AG04450 (cell line): ENCODE measurements at regions not wholly inside any gene's neighbourhood (a gene's known extent, or its start where the extent isn't known, plus 50 kb on each side); places are given as distances from the start of the nearest gene placed in this dataset.

Experiments used
- CTCF ChIA-PET: fragments of 300-600, 350-600 bp; formaldehyde crosslinking; extraction: SDS; loops from one replicate; lab custom pipeline; 2022; ENCODE audit warnings: antibody characterized with exemption, inconsistent platforms; lab: Charles Lee
- POLR2A ChIA-PET: fragments of 350-600 bp; formaldehyde crosslinking; extraction: SDS; loops from one replicate; lab custom pipeline; 2021; ENCODE audit warnings: antibody characterized with exemption, inconsistent platforms; lab: Yijun Ruan, JAX
- DNase-seq: peaks from one replicate; pipeline ENCODE4 v3.0.0-alpha.2; 2011; ENCODE audit warnings: low read depth, low spot score
- H3K27ac ChIP-seq: one replicate; pipeline ENCODE4 v1.5.1; 2012; ENCODE audit warnings: low read depth, low read length, control low read depth
- H3K27me3 ChIP-seq: one replicate; pipeline ENCODE4 v1.6.0; 2012; ENCODE audit warnings: low read length; ENCODE audit not compliant: control insufficient read depth, insufficient read depth
- H3K4me3 ChIP-seq: 2 replicates; pipeline ENCODE4 v1.5.1; 2011; ENCODE audit warnings: mild to moderate bottlenecking, low read depth, low read length, control low read depth
- H3K9me3 ChIP-seq: 2 replicates; pipeline ENCODE4 v1.5.1; 2012; ENCODE audit warnings: low read length; ENCODE audit not compliant: control insufficient read depth, insufficient read depth
- TF ChIP-seq, protein P1 (sequence below): IDR thresholded peaks from 2 replicates; pipeline ENCODE4 v1.5.1; 2011; ENCODE audit warnings: low read depth, low read length, control low read depth, inconsistent platforms

DNA sequence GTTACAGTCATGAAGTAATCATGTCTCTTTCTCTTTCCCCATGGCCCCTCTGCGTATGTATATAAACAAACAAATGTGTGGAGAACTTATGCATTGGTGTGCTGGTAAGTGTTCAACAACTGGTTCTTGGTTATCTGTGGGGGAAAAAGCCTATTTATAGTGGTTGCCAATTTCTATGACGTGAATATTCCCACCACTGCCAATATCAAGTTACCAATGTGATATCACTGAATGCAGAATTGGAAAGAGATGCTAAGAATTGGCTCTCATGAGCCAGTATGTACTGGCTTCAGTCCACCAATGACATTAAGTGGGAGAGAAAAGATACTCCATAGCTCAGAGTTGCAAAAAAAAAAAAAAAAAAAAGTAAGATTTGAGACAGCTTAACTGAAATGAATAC, 399.7 kb downstream of the REEP3 start:
- H3K4me3 ChIP-seq: no peak overlapping the region
- H3K27me3 ChIP-seq: no peaks in the 10 kb centered on the region
- TF ChIP-seq, protein P1, sequence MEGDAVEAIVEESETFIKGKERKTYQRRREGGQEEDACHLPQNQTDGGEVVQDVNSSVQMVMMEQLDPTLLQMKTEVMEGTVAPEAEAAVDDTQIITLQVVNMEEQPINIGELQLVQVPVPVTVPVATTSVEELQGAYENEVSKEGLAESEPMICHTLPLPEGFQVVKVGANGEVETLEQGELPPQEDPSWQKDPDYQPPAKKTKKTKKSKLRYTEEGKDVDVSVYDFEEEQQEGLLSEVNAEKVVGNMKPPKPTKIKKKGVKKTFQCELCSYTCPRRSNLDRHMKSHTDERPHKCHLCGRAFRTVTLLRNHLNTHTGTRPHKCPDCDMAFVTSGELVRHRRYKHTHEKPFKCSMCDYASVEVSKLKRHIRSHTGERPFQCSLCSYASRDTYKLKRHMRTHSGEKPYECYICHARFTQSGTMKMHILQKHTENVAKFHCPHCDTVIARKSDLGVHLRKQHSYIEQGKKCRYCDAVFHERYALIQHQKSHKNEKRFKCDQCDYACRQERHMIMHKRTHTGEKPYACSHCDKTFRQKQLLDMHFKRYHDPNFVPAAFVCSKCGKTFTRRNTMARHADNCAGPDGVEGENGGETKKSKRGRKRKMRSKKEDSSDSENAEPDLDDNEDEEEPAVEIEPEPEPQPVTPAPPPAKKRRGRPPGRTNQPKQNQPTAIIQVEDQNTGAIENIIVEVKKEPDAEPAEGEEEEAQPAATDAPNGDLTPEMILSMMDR: no peak
- H3K27ac ChIP-seq: no peak overlapping the region
- ChIA-PET CTCF (interaction anchor here (0.6 kb wide), 1 partner anchor 34 kb away, joined by 5 read pairs; no protein-coding TSS in a partner anchor), POLR2A (no interaction called here)
- H3K9me3 ChIP-seq: no peaks in the 10 kb centered on the region
- no peak for DNase-seq

DNA sequence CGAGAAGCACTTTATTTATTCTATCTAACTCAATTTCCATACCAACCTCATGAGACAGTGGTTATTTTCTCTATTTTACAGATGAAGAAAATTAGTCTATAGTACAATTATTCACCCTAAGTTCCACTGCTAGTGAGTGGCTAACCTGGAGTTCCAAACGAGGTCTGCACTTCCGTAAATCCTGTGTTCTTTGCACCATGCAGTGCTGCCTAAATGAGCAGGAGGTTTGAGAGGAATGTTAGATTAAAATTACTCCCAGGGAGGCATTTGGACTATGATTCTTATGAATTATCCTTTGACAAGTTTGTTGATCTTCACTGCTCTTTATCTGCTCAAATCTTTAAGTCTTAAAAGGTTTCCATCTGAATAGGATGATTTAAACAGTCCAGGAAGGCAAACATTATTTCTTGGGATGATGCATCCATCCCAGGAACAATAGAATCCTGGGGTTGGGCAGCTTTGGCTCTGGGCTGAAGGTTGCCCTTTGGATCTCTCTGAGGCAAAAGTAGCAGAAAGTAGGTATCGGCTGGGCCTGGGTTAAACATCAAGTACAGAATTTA, 400.8 kb downstream of the REEP3 start:
- POLR2A ChIA-PET: no interaction called here
- no peak overlapping the region for H3K27ac ChIP-seq
- CTCF ChIA-PET: no interaction called here

DNA sequence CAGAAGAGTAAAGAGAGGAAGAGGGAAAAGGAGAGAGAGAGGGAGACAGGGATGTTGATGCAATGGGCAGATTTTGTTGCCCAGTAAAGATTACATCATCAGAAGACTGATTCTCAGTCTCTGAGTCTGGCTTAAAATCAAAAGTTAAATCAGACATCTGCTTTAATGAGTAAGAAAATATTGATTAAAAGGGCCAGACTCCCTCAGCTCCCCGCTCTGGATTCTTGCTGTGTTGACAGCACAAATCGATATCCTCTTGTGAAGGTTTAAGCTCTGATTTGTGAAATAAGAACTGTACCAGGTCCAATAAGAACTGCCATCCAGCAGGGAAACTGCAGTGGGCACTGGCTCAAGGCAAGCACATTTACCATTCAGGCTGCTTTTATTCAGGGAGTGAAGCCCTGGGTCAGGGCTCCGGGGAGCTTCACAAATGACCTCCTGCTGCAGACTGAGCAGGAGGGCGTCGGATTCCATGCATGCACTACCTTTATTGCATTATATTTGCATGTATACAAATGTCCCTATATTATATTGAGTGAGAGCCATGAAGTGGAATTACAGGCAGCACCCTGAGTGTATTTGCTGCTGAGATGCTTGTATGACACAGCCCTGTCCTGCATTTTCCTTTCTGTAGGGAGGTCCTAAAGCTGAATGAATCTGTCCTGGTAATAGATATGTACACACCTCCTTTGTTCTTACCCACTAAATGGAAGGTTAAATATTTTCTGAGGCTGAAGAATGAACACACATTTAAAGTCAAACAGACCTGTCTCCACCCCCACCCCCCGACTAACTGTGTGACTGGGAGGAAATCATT, 401.5 kb downstream of the REEP3 start:
- Histone ChIP-seq H3K9me3 (no peaks in the 10 kb centered on the region), H3K27ac (no peak overlapping the region), H3K4me3 (no peak overlapping the region), H3K27me3 (no peaks in the 10 kb centered on the region)
- ChIA-PET POLR2A (no interaction called here), CTCF (no interaction called here)
- DNase-seq: no peak
- TF ChIP-seq, protein P1: no peak

More for the DNA sequence above, 400.8 kb downstream of the REEP3 start:
- TF ChIP-seq, protein P1: no peak
- Histone ChIP-seq H3K4me3 (no peak overlapping the region), H3K9me3 (no peaks in the 10 kb centered on the region), H3K27me3 (no peaks in the 10 kb centered on the region)
- no peak for DNase-seq

DNA sequence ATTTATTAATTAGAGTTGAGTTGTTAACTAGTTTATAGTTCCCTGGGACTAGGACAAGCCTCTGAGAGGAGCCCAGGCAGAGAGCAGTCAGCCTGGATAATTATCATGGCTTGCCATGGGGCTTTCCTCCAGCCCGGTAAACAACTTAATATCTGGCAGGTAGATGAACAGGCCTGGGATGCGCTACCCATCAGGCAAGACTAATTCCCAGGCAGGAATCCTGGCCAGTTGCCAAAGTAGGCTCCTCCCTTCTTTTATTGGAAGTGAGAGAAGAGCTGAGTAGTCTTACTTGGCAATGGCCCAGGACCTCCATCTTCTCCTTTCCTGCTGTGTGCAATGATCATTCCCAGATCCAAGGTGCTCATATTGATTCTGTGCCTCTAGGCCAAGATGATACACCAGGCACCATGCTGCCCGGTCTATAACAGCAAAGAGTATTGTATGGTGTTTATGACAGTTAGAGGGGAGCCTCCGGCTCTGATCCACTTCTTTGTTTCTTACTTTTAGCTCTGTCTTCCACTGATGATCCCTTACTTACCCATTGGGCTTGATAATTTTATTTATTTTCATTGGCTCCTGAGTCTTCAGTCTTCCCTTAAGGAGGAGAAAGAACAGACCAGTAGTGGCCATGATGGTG, 408.7 kb downstream of the REEP3 start:
- CTCF ChIA-PET: no interaction called here
- H3K27me3 ChIP-seq: no peaks in the 10 kb centered on the region
- H3K9me3 ChIP-seq: no peaks in the 10 kb centered on the region
- H3K27ac ChIP-seq: no peak overlapping the region
- POLR2A ChIA-PET: no interaction called here
- TF ChIP-seq, protein P1: no peak
- H3K4me3 ChIP-seq: no peak overlapping the region
- no peak for DNase-seq

DNA sequence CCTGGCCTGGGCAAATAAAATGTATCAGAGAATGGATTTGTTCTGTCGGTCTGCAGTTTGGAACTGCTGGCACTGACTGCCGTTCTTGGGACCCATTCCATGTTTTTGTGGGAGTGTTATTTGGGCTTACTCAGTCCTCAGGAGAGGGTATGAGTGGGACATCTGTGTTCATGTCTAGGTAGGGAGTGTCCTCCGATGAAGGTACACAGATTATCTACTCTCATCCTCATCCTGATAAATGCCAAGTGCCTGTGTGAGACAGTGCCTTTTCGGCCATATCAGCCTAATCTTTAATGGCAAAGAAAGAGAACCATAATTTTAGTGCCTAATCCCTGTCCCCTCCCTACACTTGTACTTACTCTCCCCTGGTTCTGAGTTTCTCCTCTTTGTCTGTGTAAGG, 409.4 kb downstream of the REEP3 start:
- TF ChIP-seq, protein P1: no peak
- Histone ChIP-seq H3K27ac (no peak overlapping the region), H3K4me3 (no peak overlapping the region), H3K27me3 (no peaks in the 10 kb centered on the region), H3K9me3 (no peaks in the 10 kb centered on the region)
- CTCF ChIA-PET: no interaction called here
- no peak for DNase-seq
- POLR2A ChIA-PET: no interaction called here
